ENCODE measurements at regions not wholly inside any gene's neighbourhood (a gene's known extent, or its start where the extent isn't known, plus 50 kb on each side); places are given as distances from the start of the nearest gene placed in this dataset.

DNA sequence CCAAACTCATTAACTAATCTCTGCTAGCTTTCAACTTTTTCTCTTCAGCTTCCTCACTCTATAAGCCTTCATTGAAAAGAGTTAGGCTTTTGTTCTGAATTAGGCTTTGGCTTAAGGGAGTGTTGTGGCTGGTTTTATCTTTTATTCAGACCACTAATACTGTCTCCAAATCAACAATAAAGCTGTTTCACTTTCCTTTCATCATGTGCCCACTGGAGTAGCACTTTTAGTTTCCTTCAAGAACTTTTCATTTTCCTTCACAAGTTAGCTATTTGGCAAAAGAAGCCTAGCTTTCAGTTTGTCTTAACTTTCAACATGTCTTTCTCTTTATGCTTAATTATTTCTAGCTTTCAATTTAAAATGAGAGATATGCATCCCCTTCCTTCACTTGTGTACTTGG is 271.7 kb upstream of the FSIP2 start:
- Histone ChIP-seq H3K27me3 (ENCODE audit: control insufficient read depth, insufficient read depth, low read length) (no peaks in the 10 kb centered on the region), H3K9ac (ENCODE audit: low read length in 3 of 3) (no peak overlapping the region), H3K36me3 (ENCODE audit: control insufficient read depth in 2 of 3, insufficient read depth in 3 of 3, low read length in 3 of 3) (no peaks in the 10 kb centered on the region), H3K4me1 (ENCODE audit: control insufficient read depth in 2 of 3, insufficient read depth in 2 of 3, low read depth in 1 of 3, low read length in 3 of 3) (no peaks in the 10 kb centered on the region), H3K27ac (ENCODE audit: low read depth in 2 of 2, low read length in 2 of 2) (no peak overlapping the region), H3K9me3 (ENCODE audit: control insufficient read depth in 2 of 3, insufficient read depth in 1 of 3, low read length in 3 of 3) (peaks cover 0 to 7% (median 0%) of the 10 kb centered on the region in 3 donors), H3K4me3 (ENCODE audit: low read length in 3 of 3) (no peak overlapping the region)
- no peak for TF ChIP-seq CTCF (IDR thresholded peaks at IDR 0.05; ENCODE audit: borderline replicate concordance, extremely low read depth, insufficient read depth)
- intact Hi-C loops (cut with DNase I) = no loop called here
- FAIRE-seq (no peak), DNase-seq (no peak)

DNA sequence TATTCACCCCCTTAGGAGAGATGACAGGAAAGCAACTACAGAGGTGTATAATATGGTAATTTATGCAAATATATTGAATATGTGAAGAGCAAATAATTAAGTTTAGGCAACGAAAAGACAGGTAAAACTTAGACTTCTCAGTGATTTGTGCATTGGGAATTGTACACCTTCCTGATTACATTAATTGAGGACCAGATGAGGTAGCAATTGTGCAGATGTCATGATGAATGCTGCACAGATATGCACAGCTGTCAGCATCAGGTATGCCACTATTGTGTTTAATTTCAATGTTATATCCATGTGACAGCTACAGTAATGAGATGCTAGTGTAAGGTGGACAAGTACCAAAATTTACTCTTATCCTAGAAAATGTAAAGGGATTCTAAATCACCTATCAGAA is 267.2 kb upstream of the FSIP2 start:
- Histone ChIP-seq H3K4me1 (ENCODE audit: control insufficient read depth in 2 of 3, insufficient read depth in 2 of 3, low read depth in 1 of 3, low read length in 3 of 3) (no peaks in the 10 kb centered on the region), H3K9me3 (ENCODE audit: control insufficient read depth in 2 of 3, insufficient read depth in 1 of 3, low read length in 3 of 3) (peaks cover 0 to under 1% (median 0%) of the 10 kb centered on the region in 3 donors), H3K27ac (ENCODE audit: low read depth in 2 of 2, low read length in 2 of 2) (no peak overlapping the region), H3K27me3 (ENCODE audit: control insufficient read depth, insufficient read depth, low read length) (no peaks in the 10 kb centered on the region), H3K9ac (ENCODE audit: low read length in 3 of 3) (no peak overlapping the region), H3K36me3 (ENCODE audit: control insufficient read depth in 2 of 3, insufficient read depth in 3 of 3, low read length in 3 of 3) (no peaks in the 10 kb centered on the region), H3K4me3 (ENCODE audit: low read length in 3 of 3) (no peak overlapping the region)
- TF ChIP-seq CTCF (IDR thresholded peaks at IDR 0.05; ENCODE audit: borderline replicate concordance, extremely low read depth, insufficient read depth) = no peak
- FAIRE-seq (no peak), DNase-seq (no peak)
- intact Hi-C loops (cut with DNase I) = no loop called here

- no peak for TF ChIP-seq CTCF (IDR thresholded peaks at IDR 0.05; ENCODE audit: borderline replicate concordance, extremely low read depth, insufficient read depth)
- H3K9ac ChIP-seq (ENCODE audit: low read length in 3 of 3) = no peak overlapping the region
- FAIRE-seq (no peak), DNase-seq (no peak)
- no peaks in the 10 kb centered on the region for H3K9me3 ChIP-seq (ENCODE audit: control insufficient read depth in 2 of 3, insufficient read depth in 1 of 3, low read length in 3 of 3)
- H3K27ac ChIP-seq (ENCODE audit: low read depth in 2 of 2, low read length in 2 of 2) = no peak overlapping the region
- no peaks in the 10 kb centered on the region for H3K27me3 ChIP-seq (ENCODE audit: control insufficient read depth, insufficient read depth, low read length)
- intact Hi-C loops (cut with DNase I) = no loop called here
- no peaks in the 10 kb centered on the region for H3K36me3 ChIP-seq (ENCODE audit: control insufficient read depth in 2 of 3, insufficient read depth in 3 of 3, low read length in 3 of 3)
- no peak overlapping the region for H3K4me3 ChIP-seq (ENCODE audit: low read length in 3 of 3)
- no peaks in the 10 kb centered on the region for H3K4me1 ChIP-seq (ENCODE audit: control insufficient read depth in 2 of 3, insufficient read depth in 2 of 3, low read depth in 1 of 3, low read length in 3 of 3)
Observed at GRCh38 chr2:185472574-185472973, 266.0 kb upstream of the FSIP2 start.

DNA sequence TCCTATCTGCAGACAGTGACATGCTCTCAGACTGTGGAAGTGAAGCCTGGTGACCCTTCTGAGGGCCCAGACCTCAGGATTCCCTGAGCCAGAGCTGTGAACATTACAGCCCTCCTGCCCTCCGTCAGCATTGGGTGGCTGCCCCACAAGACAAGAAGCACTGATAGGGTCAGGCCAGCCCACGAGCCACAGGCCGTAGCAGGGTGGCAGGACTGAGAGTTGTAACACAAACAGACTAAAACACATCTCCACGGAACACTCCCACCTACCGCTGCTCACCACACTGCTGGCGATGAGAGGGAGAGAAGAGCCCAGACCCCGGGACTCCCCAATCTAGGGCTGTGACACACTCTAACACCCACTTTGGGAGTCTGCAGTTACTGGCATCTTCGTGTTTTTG is 264.8 kb upstream of the FSIP2 start:
- no peaks in the 10 kb centered on the region for H3K9me3 ChIP-seq (ENCODE audit: control insufficient read depth in 2 of 3, insufficient read depth in 1 of 3, low read length in 3 of 3)
- no peak overlapping the region for H3K4me3 ChIP-seq (ENCODE audit: low read length in 3 of 3)
- no peak for FAIRE-seq
- intact Hi-C loops (cut with DNase I) = no loop called here
- H3K27ac ChIP-seq (ENCODE audit: low read depth in 2 of 2, low read length in 2 of 2) = no peak overlapping the region
- H3K4me1 ChIP-seq (ENCODE audit: control insufficient read depth in 2 of 3, insufficient read depth in 2 of 3, low read depth in 1 of 3, low read length in 3 of 3) = no peaks in the 10 kb centered on the region
- DNase-seq = no peak
- no peaks in the 10 kb centered on the region for H3K36me3 ChIP-seq (ENCODE audit: control insufficient read depth in 2 of 3, insufficient read depth in 3 of 3, low read length in 3 of 3)
- no peaks in the 10 kb centered on the region for H3K27me3 ChIP-seq (ENCODE audit: control insufficient read depth, insufficient read depth, low read length)
- no peak for TF ChIP-seq CTCF (IDR thresholded peaks at IDR 0.05; ENCODE audit: borderline replicate concordance, extremely low read depth, insufficient read depth)
- H3K9ac ChIP-seq (ENCODE audit: low read length in 3 of 3) = no peak overlapping the region

Data from kidney (tissue), 13 donors.